GM21423 (cell line): ENCODE measurements at regions not wholly inside any gene's neighbourhood (a gene's known extent, or its start where the extent isn't known, plus 50 kb on each side); places are given as distances from the start of the nearest gene placed in this dataset.

Experiments
- ATAC-seq: cut with Tn5 transposase; IDR thresholded peaks from one replicate; pipeline ENCODE4 v1.9.1; 2021; ENCODE audit warnings: mild to moderate bottlenecking, moderate library complexity; ENCODE audit not compliant: unreplicated experiment

DNA sequence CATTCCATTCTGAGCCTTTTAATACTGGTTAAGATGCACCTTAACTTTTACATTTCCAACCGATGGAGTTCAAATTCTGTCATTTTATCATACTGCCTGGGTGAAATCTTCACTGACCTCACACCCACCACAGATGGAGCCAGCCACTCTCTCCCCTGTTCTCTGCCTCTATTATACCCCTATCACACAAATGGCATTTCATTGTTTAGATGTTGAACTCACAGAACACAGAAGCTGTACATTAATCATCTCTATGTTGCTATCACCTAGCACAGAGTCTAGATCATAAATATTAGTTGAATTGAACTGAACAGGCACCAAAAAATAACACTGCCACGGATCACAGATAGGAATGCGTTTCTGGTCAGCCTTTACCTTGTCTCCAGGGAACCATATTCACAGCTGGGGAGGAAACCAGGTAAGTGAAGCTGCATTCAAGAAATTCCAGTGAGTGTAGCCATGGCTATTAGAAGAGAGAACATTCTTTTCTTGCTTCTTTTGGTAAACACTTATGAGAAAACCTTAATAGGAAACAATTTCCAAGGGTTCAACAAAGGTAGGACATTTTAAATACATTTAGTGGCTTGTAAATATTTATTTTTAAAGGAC is 194.9 kb upstream of the RMST start:
- ATAC-seq: no peak

GRCh38 chr12:97272471-97272870 is 190.1 kb upstream of the RMST start:
- ATAC-seq: no peak

DNA sequence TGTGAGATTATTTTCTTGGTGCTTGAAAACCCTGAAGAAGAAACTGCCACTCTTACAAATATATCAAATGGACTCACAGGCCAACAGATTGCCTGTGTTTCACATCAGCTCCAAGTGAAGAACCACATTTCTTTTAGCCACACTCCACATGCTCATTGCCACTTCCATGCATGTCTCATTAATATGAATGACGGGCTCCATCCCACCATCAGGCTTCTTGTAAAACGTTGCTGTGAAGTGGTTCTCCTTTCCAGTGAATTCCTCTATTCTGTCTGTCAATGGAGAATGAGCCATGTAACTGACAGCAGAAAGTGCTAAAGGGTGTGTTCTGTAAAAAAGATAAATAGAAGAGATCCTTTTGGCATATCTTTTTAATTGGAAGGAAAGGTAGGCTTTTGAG is 188.2 kb upstream of the RMST start:
- no peak for ATAC-seq

- ATAC-seq: no peak
Observed at GRCh38 chr12:97275256-97275655, 187.3 kb upstream of the RMST start.

DNA sequence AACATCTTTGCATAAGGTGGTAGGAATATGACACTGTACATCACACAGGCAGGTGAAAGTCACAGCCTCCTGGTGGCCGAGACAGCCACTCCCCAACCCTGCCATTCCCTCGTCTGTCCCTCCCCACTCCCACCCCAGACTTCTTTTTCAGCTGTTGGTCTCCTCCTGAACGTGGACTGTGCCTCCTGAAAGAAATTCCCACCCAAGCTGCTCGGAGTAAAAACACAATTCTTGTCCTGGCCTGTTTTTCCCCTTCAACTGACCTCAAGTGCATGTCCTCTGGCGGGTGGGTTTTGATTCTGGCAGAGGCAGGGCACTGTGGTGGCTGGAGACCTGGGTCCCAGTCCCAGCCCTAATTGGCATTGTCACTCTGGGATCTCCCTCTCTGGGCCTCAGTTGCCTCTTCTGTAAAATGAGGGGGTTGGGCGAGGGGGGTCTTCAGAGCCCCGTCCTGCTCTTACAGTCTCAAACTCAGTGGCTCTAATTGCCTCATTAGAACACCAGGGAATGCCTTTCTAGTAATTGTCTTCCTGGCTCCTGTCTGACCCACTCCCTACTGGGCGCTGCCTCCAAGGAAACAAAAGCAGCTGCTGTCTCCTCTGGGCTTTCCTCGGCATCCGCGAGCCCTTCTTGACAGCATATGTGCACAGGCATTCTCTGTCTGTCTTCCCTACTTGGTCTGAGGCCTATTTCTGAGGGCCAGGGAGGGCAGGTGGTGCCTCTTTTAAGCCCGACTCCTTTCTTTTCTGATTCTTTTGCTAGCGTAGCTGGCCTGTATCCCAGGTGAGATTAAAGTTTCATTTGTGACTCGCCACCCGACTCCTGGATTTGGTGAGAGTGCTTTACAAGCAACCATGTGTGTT is 186.6 kb upstream of the RMST start:
- ATAC-seq: no peak

- no peak for ATAC-seq
Observed at GRCh38 chr12:97276661-97277429, 185.8 kb upstream of the RMST start.

DNA sequence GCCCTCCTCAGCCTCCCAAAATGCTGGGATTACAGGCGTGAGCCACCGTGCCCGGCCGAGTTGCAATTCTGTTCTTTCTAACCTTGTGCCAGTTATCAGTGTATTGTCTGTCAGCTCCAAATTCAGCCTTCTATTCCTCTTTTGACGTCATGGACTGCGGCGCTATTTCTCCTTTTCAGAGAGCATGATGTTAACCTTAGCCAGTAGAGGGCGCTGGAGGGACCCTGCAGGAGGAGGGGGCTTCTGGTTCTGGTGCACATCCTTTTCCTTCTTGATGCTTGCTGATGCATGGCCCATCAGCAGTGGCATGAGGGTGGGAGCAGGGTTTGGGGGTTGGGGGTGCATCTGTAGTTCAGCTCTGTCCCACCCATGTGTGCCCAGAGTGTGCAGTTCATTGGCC is 179.3 kb upstream of the RMST start:
- ATAC-seq: no peak

- ATAC-seq: no peak
Observed at GRCh38 chr12:97288531-97288930, 174.1 kb upstream of the RMST start.

DNA sequence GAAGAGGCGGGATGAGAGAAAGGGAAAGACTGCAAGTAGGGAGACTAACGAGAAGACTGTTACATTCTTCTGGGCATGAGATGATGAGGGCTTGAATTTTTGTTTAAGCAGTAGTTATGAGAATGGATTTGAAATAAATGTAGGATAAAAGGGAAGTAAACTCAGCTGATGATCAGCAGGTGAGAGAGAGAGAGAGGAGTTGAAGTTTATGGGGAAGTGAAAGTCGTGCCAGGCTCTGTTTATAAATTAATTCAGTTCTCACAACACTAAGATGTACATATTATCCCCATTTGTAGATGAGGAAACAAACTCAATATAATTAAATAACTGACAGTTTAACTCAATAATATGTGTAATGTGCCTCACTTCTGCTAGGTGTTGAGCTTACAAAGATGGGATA is 170.0 kb upstream of the RMST start:
- no peak for ATAC-seq

DNA sequence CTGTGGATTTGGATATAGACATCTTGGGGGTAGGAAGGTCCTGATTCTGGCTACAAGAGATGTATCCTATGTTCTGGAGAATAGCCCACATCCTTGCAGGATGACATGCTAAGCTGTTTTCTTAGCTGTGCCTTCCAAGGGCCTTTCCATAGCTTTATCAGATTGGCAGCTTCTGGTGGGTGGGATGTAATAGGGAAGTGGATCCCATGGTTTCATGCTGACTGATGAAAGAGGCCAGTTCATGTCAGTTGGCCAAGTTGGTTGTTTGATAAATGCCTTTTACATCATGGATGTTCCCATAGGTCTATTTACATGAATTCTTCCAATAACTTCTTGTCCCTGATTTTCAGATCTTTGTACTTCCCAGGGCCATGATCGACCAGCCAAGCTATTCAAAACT is 169.1 kb upstream of the RMST start:
- ATAC-seq: no peak

- ATAC-seq: no peak
Observed at GRCh38 chr12:97299847-97300246, 162.8 kb upstream of the RMST start.

GRCh38 chr12:97300431-97300830 is 162.2 kb upstream of the RMST start:
- ATAC-seq: no peak

DNA sequence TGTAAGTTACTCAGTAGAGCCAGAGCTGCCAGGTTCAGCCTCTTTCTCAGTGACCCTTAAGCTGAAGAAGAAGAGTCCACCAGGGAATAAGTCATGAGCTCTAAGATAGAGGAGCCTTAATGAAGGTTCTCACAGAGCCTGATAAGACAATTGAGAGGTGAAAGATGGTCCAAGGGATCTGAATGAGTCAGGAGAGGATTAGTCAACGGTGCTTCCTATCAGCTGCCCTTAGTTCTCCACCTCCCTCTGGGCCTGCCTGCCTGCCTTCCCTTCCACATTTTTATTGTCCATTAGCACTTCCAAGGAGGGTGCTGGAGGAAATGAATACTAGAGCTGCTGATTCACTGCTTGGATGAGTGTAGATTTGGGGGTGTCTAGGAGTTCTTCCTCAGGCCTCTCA is 161.7 kb upstream of the RMST start:
- ATAC-seq: no peak

GRCh38 chr12:97301576-97301975 is 161.0 kb upstream of the RMST start:
- ATAC-seq: no peak

DNA sequence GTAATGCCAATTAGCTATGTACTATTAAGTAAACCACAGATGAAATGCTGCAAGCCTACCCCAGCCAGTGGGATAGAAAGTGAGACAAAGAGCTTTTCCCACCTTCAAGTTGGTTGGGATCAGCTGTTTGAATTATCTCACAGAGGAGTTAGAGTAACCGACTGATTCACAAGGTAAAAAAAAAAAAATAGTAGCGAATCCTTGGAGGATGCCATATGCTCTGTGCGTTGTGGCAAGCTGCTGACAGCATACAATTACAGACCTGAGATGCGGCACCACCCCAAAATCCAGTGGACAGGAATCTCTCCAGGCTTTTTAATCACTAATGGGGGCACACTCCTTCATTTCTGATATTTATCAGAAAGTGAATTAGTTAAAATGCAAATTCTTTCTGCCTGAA is 157.0 kb upstream of the RMST start:
- ATAC-seq: no peak

- peak; percentile 94 for ATAC-seq
Observed at GRCh38 chr12:97306147-97306546, 156.5 kb upstream of the RMST start.

DNA sequence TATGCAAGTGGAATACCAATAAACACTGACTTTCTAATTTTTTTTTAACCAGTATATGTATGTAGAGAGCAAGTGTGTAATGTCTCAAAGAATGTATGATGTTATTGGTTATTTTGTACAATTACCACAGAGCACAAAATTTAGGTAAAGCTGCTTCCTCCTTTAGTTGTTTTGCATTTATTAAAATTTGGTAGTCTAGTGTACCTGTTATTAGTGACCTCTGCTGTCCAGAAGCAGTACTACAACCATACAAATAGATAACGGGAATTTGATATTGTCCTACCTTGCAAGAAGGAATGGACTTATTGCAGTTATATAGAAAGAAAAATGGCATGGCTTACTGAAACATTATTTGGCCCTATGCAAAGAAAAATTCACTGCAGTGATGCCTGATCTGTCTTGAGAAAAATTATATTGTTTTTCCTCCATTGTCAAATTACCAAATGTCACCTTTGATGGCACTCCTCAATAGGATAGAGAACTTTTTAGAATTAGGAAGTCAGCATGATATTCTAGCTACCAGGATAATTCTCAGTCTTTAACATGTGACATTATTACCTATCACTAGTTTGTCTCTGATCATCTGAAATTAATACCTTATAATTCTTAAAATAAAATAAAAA is 153.9 kb upstream of the RMST start:
- no peak for ATAC-seq

- no peak for ATAC-seq
Observed at GRCh38 chr12:97309921-97310320, 152.7 kb upstream of the RMST start.

GRCh38 chr12:97312570-97313135 is 150.0 kb upstream of the RMST start:
- ATAC-seq: no peak

GRCh38 chr12:97313471-97314190 is 149.0 kb upstream of the RMST start:
- no peak for ATAC-seq
